ENCODE measurements at regions not wholly inside any gene's neighbourhood (a gene's known extent, or its start where the extent isn't known, plus 50 kb on each side); places are given as distances from the start of the nearest gene placed in this dataset.

DNA sequence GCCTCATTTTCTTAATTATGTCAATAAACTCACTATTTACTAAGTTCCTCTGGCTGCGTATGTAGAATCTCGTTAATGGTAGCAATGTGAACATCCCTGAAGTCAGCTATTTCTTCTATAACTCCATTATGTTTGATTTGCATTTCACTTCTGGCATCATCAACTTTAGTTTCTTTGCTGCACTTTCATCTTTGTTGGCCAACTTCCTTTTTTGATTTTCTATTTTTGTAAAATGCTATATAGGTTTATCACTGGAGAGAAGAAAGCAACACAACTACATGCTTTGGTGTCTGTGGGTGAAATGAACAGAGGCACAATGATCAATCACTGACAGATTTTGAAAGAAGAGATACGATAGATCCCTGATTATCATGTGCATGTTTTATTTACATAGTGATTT, 58.5 kb upstream of the ATF7IP start:
- H3K9me3 Mint-ChIP-seq (ENCODE audit: low read depth), result peaks cover 24% of the 10 kb centered on the region
- DNase-seq (ENCODE audit: low spot score, unreplicated experiment), result no peak
- no peaks in the 10 kb centered on the region for H3K27me3 Mint-ChIP-seq
- no peak overlapping the region for H3K27ac Mint-ChIP-seq
- H3K36me3 Mint-ChIP-seq (ENCODE audit: insufficient read depth), result peaks cover 2% of the 10 kb centered on the region
- TF ChIP-seq, protein P1, sequence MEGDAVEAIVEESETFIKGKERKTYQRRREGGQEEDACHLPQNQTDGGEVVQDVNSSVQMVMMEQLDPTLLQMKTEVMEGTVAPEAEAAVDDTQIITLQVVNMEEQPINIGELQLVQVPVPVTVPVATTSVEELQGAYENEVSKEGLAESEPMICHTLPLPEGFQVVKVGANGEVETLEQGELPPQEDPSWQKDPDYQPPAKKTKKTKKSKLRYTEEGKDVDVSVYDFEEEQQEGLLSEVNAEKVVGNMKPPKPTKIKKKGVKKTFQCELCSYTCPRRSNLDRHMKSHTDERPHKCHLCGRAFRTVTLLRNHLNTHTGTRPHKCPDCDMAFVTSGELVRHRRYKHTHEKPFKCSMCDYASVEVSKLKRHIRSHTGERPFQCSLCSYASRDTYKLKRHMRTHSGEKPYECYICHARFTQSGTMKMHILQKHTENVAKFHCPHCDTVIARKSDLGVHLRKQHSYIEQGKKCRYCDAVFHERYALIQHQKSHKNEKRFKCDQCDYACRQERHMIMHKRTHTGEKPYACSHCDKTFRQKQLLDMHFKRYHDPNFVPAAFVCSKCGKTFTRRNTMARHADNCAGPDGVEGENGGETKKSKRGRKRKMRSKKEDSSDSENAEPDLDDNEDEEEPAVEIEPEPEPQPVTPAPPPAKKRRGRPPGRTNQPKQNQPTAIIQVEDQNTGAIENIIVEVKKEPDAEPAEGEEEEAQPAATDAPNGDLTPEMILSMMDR (IDR thresholded peaks at IDR 0.05; ENCODE audit: unreplicated experiment), result no peak
- no peak overlapping the region for H3K4me3 Mint-ChIP-seq (ENCODE audit: low read depth)
- no peaks in the 10 kb centered on the region for H3K4me1 Mint-ChIP-seq (ENCODE audit: low read depth)

DNA sequence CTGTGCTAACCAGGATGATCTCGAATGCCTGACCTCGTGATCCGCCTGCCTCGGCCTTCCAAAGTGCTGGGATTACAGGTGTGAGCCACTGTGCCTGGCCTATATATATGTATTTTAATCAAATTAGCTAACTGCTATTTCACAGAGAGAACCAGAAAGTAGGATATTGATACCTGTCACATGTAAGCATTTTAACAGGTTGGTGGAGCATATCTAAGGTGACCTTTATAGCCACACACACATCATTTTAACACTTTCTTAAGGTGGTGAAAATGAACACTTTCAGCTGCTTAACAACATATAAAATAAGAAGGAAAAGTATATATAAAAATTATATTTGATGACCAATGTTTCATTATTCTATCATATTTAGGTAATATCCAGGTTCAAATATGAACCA, 57.0 kb upstream of the ATF7IP start:
- DNase-seq (ENCODE audit: low spot score, unreplicated experiment), result no peak
- no peaks in the 10 kb centered on the region for H3K4me1 Mint-ChIP-seq (ENCODE audit: low read depth)
- no peak overlapping the region for H3K4me3 Mint-ChIP-seq (ENCODE audit: low read depth)
- H3K36me3 Mint-ChIP-seq (ENCODE audit: insufficient read depth), result peaks cover 2% of the 10 kb centered on the region
- TF ChIP-seq, protein P1 (IDR thresholded peaks at IDR 0.05; ENCODE audit: unreplicated experiment), result no peak
- no peak overlapping the region for H3K27ac Mint-ChIP-seq
- peaks cover 19% of the 10 kb centered on the region for H3K9me3 Mint-ChIP-seq (ENCODE audit: low read depth)
- no peaks in the 10 kb centered on the region for H3K27me3 Mint-ChIP-seq

DNA sequence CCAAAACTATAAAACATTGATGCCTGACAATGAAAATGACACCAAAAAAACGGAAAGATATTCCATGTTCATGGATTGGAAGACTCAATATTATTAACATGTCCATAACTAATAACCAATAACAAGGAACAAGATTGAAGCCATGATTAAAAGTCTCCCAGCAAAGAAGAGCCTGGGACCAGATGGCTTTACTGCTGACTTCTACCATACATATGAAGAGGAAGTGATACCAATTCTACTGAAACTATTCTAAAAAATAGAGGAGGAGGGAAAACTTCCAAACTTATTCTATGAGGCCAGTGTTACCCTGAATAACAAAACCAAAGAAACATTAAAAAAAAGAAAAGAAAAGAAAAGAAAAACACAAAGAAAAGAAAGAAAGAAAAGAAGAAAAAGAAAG, 54.6 kb upstream of the ATF7IP start:
- TF ChIP-seq, protein P1 (IDR thresholded peaks at IDR 0.05; ENCODE audit: unreplicated experiment), result no peak
- peaks cover 15% of the 10 kb centered on the region for H3K9me3 Mint-ChIP-seq (ENCODE audit: low read depth)
- no peak for DNase-seq (ENCODE audit: low spot score, unreplicated experiment)
- peaks cover 2% of the 10 kb centered on the region for H3K36me3 Mint-ChIP-seq (ENCODE audit: insufficient read depth)
- H3K4me3 Mint-ChIP-seq (ENCODE audit: low read depth), result no peak overlapping the region
- no peaks in the 10 kb centered on the region for H3K27me3 Mint-ChIP-seq
- no peaks in the 10 kb centered on the region for H3K4me1 Mint-ChIP-seq (ENCODE audit: low read depth)
- no peak overlapping the region for H3K27ac Mint-ChIP-seq

DNA sequence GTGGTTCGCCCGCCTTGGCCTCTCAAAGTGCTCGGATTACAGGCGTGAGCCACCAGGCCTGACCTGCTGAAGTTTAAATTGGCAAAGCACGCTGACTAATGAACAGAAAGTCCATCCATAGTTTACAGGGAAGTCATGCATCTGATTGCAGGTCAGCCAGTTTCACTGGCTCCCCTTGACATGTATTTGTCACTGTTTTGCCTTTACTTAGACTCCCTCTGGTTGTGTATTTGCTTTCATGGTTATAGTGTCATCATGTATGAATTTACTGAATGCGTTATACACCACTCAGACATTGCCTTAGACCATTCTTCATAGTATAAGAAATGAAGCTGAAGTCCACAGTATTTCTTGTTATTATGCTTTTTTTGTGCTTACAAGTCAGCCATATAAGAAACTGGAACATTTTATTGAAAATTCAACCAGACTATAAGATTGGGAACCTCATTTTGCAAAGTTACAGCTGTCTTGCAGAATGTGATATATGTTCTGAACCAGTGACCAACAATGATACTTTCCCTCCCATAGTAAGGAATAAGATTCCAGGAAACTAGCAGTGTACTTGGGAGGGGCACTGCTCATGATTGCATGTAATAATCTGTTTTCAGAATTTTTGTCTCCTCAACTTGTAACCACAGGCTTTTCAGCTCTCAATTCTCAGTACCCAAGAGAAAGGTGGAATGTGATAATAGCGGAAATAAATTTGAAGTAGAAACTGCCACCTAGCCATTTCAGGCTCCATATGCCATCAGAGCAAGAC, 51.9 kb upstream of the ATF7IP start:
- TF ChIP-seq, protein P1 (IDR thresholded peaks at IDR 0.05; ENCODE audit: unreplicated experiment), result no peak
- H3K27me3 Mint-ChIP-seq, result no peaks in the 10 kb centered on the region
- H3K4me1 Mint-ChIP-seq (ENCODE audit: low read depth), result no peaks in the 10 kb centered on the region
- H3K36me3 Mint-ChIP-seq (ENCODE audit: insufficient read depth), result peaks cover 2% of the 10 kb centered on the region
- no peak for DNase-seq (ENCODE audit: low spot score, unreplicated experiment)
- no peak overlapping the region for H3K27ac Mint-ChIP-seq
- no peak overlapping the region for H3K4me3 Mint-ChIP-seq (ENCODE audit: low read depth)
- peaks cover 10% of the 10 kb centered on the region for H3K9me3 Mint-ChIP-seq (ENCODE audit: low read depth)

DNA sequence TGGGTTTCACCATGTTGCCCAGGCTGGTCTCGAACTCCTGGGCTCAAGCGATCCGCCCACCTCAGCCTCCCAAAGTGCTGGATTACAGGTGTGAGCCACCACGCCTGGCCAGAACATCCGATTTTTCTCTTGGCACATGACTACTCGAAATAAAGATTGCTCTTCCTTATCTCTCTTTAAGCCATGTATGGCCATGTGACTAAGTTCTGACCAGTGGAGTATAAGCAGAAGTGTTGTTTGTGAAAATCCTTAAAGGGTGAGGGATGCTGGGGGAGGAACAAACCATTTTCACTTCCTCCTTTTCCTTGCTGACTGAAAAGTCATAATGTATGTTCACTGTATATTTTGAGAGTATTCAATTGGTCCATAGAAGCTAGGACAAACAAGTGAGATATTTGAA, 50.7 kb upstream of the ATF7IP start:
- Mint-ChIP-seq H3K4me3 (ENCODE audit: low read depth) (no peak overlapping the region), H3K9me3 (ENCODE audit: low read depth) (peaks cover 10% of the 10 kb centered on the region), H3K27me3 (no peaks in the 10 kb centered on the region), H3K36me3 (ENCODE audit: insufficient read depth) (peaks cover 2% of the 10 kb centered on the region), H3K27ac (no peak overlapping the region), H3K4me1 (ENCODE audit: low read depth) (no peaks in the 10 kb centered on the region)
- TF ChIP-seq, protein P1 (IDR thresholded peaks at IDR 0.05; ENCODE audit: unreplicated experiment), result no peak
- no peak for DNase-seq (ENCODE audit: low spot score, unreplicated experiment)

Measured in progenitor cell of endocrine pancreas (in vitro differentiated cells).